ENCODE measurements at regions not wholly inside any gene's neighbourhood (a gene's known extent, or its start where the extent isn't known, plus 50 kb on each side); places are given as distances from the start of the nearest gene placed in this dataset.
"Not testable (repeated sequence)": the region's sequence is repeated elsewhere in the genome, so short reads cannot be mapped to it uniquely, and the experiment has no call there.

GRCh38 chr16:16593156-16593863 lies 214.4 kb downstream of the NPIPA7 start:
- not testable (repeated sequence) for H3K27ac ChIP-seq (ENCODE audit: low read depth, low read length); H3K4me1 ChIP-seq (ENCODE audit: control insufficient read depth, insufficient read depth, low read length); H3K9ac ChIP-seq (ENCODE audit: low read length); H3K27me3 ChIP-seq (ENCODE audit: control insufficient read depth, insufficient read depth, low read length); H3K36me3 ChIP-seq (ENCODE audit: control insufficient read depth, insufficient read depth, low read length); H3K9me3 ChIP-seq (ENCODE audit: control insufficient read depth, insufficient read depth, low read depth, low read length)
- H3K4me3 ChIP-seq (ENCODE audit: low read depth, low read length) = peak overlapping the region; percentile 54

- H3K27ac ChIP-seq (ENCODE audit: low read depth, low read length); H3K4me1 ChIP-seq (ENCODE audit: control insufficient read depth, insufficient read depth, low read length); H3K4me3 ChIP-seq (ENCODE audit: low read depth, low read length); H3K9ac ChIP-seq (ENCODE audit: low read length); H3K27me3 ChIP-seq (ENCODE audit: control insufficient read depth, insufficient read depth, low read length); H3K9me3 ChIP-seq (ENCODE audit: control insufficient read depth, insufficient read depth, low read depth, low read length); H3K36me3 ChIP-seq (ENCODE audit: control insufficient read depth, insufficient read depth, low read length): not testable (repeated sequence)
Measured at GRCh38 chr16:16595029-16595718, 216.2 kb downstream of the NPIPA7 start.

GRCh38 chr16:16601239-16601638 lies 222.3 kb downstream of the NPIPA7 start:
- H3K27me3 ChIP-seq (ENCODE audit: control insufficient read depth, insufficient read depth, low read length); H3K4me1 ChIP-seq (ENCODE audit: control insufficient read depth, insufficient read depth, low read length); H3K36me3 ChIP-seq (ENCODE audit: control insufficient read depth, insufficient read depth, low read length); H3K9me3 ChIP-seq (ENCODE audit: control insufficient read depth, insufficient read depth, low read depth, low read length); H3K9ac ChIP-seq (ENCODE audit: low read length); H3K27ac ChIP-seq (ENCODE audit: low read depth, low read length); H3K4me3 ChIP-seq (ENCODE audit: low read depth, low read length): not testable (repeated sequence)

GRCh38 chr16:16607401-16608082 lies 228.6 kb downstream of the NPIPA7 start:
- not testable (repeated sequence) for H3K9ac ChIP-seq (ENCODE audit: low read length); H3K36me3 ChIP-seq (ENCODE audit: control insufficient read depth, insufficient read depth, low read length); H3K27ac ChIP-seq (ENCODE audit: low read depth, low read length); H3K4me3 ChIP-seq (ENCODE audit: low read depth, low read length); H3K4me1 ChIP-seq (ENCODE audit: control insufficient read depth, insufficient read depth, low read length); H3K9me3 ChIP-seq (ENCODE audit: control insufficient read depth, insufficient read depth, low read depth, low read length); H3K27me3 ChIP-seq (ENCODE audit: control insufficient read depth, insufficient read depth, low read length)

GRCh38 chr16:16609627-16610026 lies 230.7 kb downstream of the NPIPA7 start:
- H3K9ac ChIP-seq (ENCODE audit: low read length); H3K27me3 ChIP-seq (ENCODE audit: control insufficient read depth, insufficient read depth, low read length); H3K27ac ChIP-seq (ENCODE audit: low read depth, low read length): not testable (repeated sequence)

GRCh38 chr16:16610389-16610967 lies 231.5 kb downstream of the NPIPA7 start:
- not testable (repeated sequence) for H3K27me3 ChIP-seq (ENCODE audit: control insufficient read depth, insufficient read depth, low read length); H3K27ac ChIP-seq (ENCODE audit: low read depth, low read length); H3K9me3 ChIP-seq (ENCODE audit: control insufficient read depth, insufficient read depth, low read depth, low read length); H3K4me1 ChIP-seq (ENCODE audit: control insufficient read depth, insufficient read depth, low read length); H3K36me3 ChIP-seq (ENCODE audit: control insufficient read depth, insufficient read depth, low read length); H3K4me3 ChIP-seq (ENCODE audit: low read depth, low read length); H3K9ac ChIP-seq (ENCODE audit: low read length)

More at GRCh38 chr16:16609627-16610026, 230.7 kb downstream of the NPIPA7 start:
- H3K36me3 ChIP-seq (ENCODE audit: control insufficient read depth, insufficient read depth, low read length); H3K4me3 ChIP-seq (ENCODE audit: low read depth, low read length); H3K4me1 ChIP-seq (ENCODE audit: control insufficient read depth, insufficient read depth, low read length); H3K9me3 ChIP-seq (ENCODE audit: control insufficient read depth, insufficient read depth, low read depth, low read length): not testable (repeated sequence)

- not testable (repeated sequence) for H3K4me1 ChIP-seq (ENCODE audit: control insufficient read depth, insufficient read depth, low read length); H3K27ac ChIP-seq (ENCODE audit: low read depth, low read length); H3K9me3 ChIP-seq (ENCODE audit: control insufficient read depth, insufficient read depth, low read depth, low read length); H3K27me3 ChIP-seq (ENCODE audit: control insufficient read depth, insufficient read depth, low read length); H3K36me3 ChIP-seq (ENCODE audit: control insufficient read depth, insufficient read depth, low read length); H3K4me3 ChIP-seq (ENCODE audit: low read depth, low read length); H3K9ac ChIP-seq (ENCODE audit: low read length)
Measured at GRCh38 chr16:16613212-16613611, 234.3 kb downstream of the NPIPA7 start.

GRCh38 chr16:16614484-16614883 lies 235.5 kb downstream of the NPIPA7 start:
- H3K27me3 ChIP-seq (ENCODE audit: control insufficient read depth, insufficient read depth, low read length); H3K36me3 ChIP-seq (ENCODE audit: control insufficient read depth, insufficient read depth, low read length); H3K9me3 ChIP-seq (ENCODE audit: control insufficient read depth, insufficient read depth, low read depth, low read length); H3K27ac ChIP-seq (ENCODE audit: low read depth, low read length); H3K4me3 ChIP-seq (ENCODE audit: low read depth, low read length); H3K9ac ChIP-seq (ENCODE audit: low read length); H3K4me1 ChIP-seq (ENCODE audit: control insufficient read depth, insufficient read depth, low read length): not testable (repeated sequence)

- not testable (repeated sequence) for H3K9ac ChIP-seq (ENCODE audit: low read length); H3K36me3 ChIP-seq (ENCODE audit: control insufficient read depth, insufficient read depth, low read length); H3K4me1 ChIP-seq (ENCODE audit: control insufficient read depth, insufficient read depth, low read length); H3K4me3 ChIP-seq (ENCODE audit: low read depth, low read length); H3K27ac ChIP-seq (ENCODE audit: low read depth, low read length); H3K27me3 ChIP-seq (ENCODE audit: control insufficient read depth, insufficient read depth, low read length); H3K9me3 ChIP-seq (ENCODE audit: control insufficient read depth, insufficient read depth, low read depth, low read length)
Measured at GRCh38 chr16:16618963-16619465, 240.1 kb downstream of the NPIPA7 start.

GRCh38 chr16:16624367-16624766 lies 245.4 kb downstream of the NPIPA7 start:
- H3K27ac ChIP-seq (ENCODE audit: low read depth, low read length); H3K9me3 ChIP-seq (ENCODE audit: control insufficient read depth, insufficient read depth, low read depth, low read length); H3K4me1 ChIP-seq (ENCODE audit: control insufficient read depth, insufficient read depth, low read length); H3K27me3 ChIP-seq (ENCODE audit: control insufficient read depth, insufficient read depth, low read length); H3K36me3 ChIP-seq (ENCODE audit: control insufficient read depth, insufficient read depth, low read length); H3K4me3 ChIP-seq (ENCODE audit: low read depth, low read length); H3K9ac ChIP-seq (ENCODE audit: low read length): not testable (repeated sequence)

- not testable (repeated sequence) for H3K36me3 ChIP-seq (ENCODE audit: control insufficient read depth, insufficient read depth, low read length); H3K4me3 ChIP-seq (ENCODE audit: low read depth, low read length); H3K9me3 ChIP-seq (ENCODE audit: control insufficient read depth, insufficient read depth, low read depth, low read length); H3K27ac ChIP-seq (ENCODE audit: low read depth, low read length); H3K27me3 ChIP-seq (ENCODE audit: control insufficient read depth, insufficient read depth, low read length); H3K4me1 ChIP-seq (ENCODE audit: control insufficient read depth, insufficient read depth, low read length); H3K9ac ChIP-seq (ENCODE audit: low read length)
Measured at GRCh38 chr16:16625140-16625539, 246.2 kb downstream of the NPIPA7 start.

All from HUES6 (cell line).